HCT116 (cell line): ENCODE measurements at regions not wholly inside any gene's neighbourhood (a gene's known extent, or its start where the extent isn't known, plus 50 kb on each side); places are given as distances from the start of the nearest gene placed in this dataset.

Experiments used
- ATAC-seq: fragments of 200-7000 bp; cut with Tn5 transposase; 2 replicates; pipeline ENCODE4 v1.9.1; 2020; ENCODE audit warnings: mild to moderate bottlenecking, moderate library complexity
- BruUV-seq: library from RNA; stranded (reverse); fragments of 400-500 nt; replicated peaks from 2 replicates; lab custom pipeline; 2021; lab: Mats Ljungman, UMichigan
- CTCF ChIA-PET: fragments of 300-600 bp; sonication (Branson Sonifier 250); formaldehyde crosslinking; loops from one replicate; lab custom pipeline; 2021; ENCODE audit warnings: antibody characterized with exemption; lab: Charles Lee
- POLR2A ChIA-PET: fragments of 300-600, 350-600 bp; sonication (Branson Sonifier 250); formaldehyde crosslinking; loops from one replicate; lab custom pipeline; 2021; ENCODE audit warnings: antibody characterized with exemption; lab: Charles Lee
- RAD21 ChIA-PET, 2 experiments: fragments of 300-600 bp; sonication (Branson Sonifier 250); formaldehyde crosslinking; loops; one replicate each; lab custom pipeline; 2023; ENCODE audit warnings: low total read pairs in 2 of 2; ENCODE audit not compliant: uncharacterized antibody in 2 of 2, unreplicated experiment in 2 of 2, low non-redundant PET in 1 of 2; lab: Charles Lee
- DNase-seq: peaks from one replicate; pipeline ENCODE4 v3.0.0-alpha.2; 2010; ENCODE audit warnings: low read depth, low spot score
- H2AFZ ChIP-seq: fragments of 200-600 bp; shearing (Covaris generic), sonication (generic); 2 replicates; pipeline ENCODE4 v1.6.1; 2017; ENCODE audit warnings: low read depth, mixed run types, mixed read lengths, antibody characterized with exemption, low read length; ENCODE audit not compliant: poor library complexity, severe bottlenecking
- H3K27ac ChIP-seq: 2 replicates; pipeline ENCODE4 v1.5.1; 2012; ENCODE audit warnings: low read depth, low read length
- H3K27me3 ChIP-seq: fragments of 200-600 bp; sonication (generic); 2 replicates; pipeline ENCODE4 v1.6.1; 2016; ENCODE audit warnings: mixed run types, low read length, mixed read lengths; ENCODE audit not compliant: insufficient read depth
- H3K36me3 ChIP-seq, 2 experiments: fragments of 200-500 bp in 1 of 2; fragments of 200-600 bp in 1 of 2; sonication (Bioruptor generic) in 1 of 2; sonication (generic) in 1 of 2; 2 replicates each; pipeline versions ENCODE4 v1.5.1 to v1.6.1; 2014 to 2016; ENCODE audit warnings: low read length in 2 of 2, inconsistent platforms in 1 of 2, mixed read lengths in 1 of 2, mixed run types in 1 of 2; ENCODE audit not compliant: insufficient read depth in 2 of 2, control insufficient read depth in 1 of 2
- H3K4me1 ChIP-seq, 2 experiments: fragments of 200-600 bp in 1 of 2; sonication (generic) in 1 of 2; 2 replicates each; pipeline versions ENCODE4 v1.5.1 to v1.6.1; 2012 to 2017; ENCODE audit warnings: low read length in 2 of 2, inconsistent platforms in 1 of 2, mild to moderate bottlenecking in 1 of 2, mixed read lengths in 1 of 2, mixed run types in 1 of 2, moderate library complexity in 1 of 2; ENCODE audit not compliant: insufficient read depth in 2 of 2, control insufficient read depth in 1 of 2
- H3K4me2 ChIP-seq: fragments of 200-600 bp; sonication (generic); 2 replicates; pipeline ENCODE4 v1.6.1; 2017; ENCODE audit warnings: mixed run types, low read length, mixed read lengths
- H3K4me3 ChIP-seq, 2 experiments: fragments of 200-600 bp in 1 of 2; sonication (generic) in 1 of 2; replicated peaks in 1 of 2; 2 replicates each; pipeline ENCODE4 v1.5.1; 2011 to 2016; ENCODE audit warnings: low read length in 2 of 2, control low read depth in 1 of 2, low read depth in 1 of 2, mild to moderate bottlenecking in 1 of 2, mixed read lengths in 1 of 2, mixed run types in 1 of 2
- H3K79me2 ChIP-seq: fragments of 200-600 bp; sonication (generic); 2 replicates; pipeline ENCODE4 v1.6.1; 2017; ENCODE audit warnings: mild to moderate bottlenecking, mixed run types, low read length, moderate library complexity, mixed read lengths; ENCODE audit not compliant: insufficient read depth
- H3K9ac ChIP-seq: fragments of 200-600 bp; sonication (generic); 2 replicates; pipeline ENCODE4 v1.6.1; 2016; ENCODE audit warnings: low read length, mixed read lengths
- H3K9me2 ChIP-seq: fragments of 200-600 bp; sonication (generic), shearing (Covaris generic); 2 replicates; pipeline ENCODE4 v1.6.1; 2017; ENCODE audit warnings: mixed run types, mild to moderate bottlenecking, moderate library complexity; ENCODE audit not compliant: insufficient read depth
- H3K9me3 ChIP-seq, 2 experiments: fragments of 200-500 bp in 1 of 2; fragments of 200-600 bp in 1 of 2; sonication (Bioruptor generic) in 1 of 2; sonication (generic) in 1 of 2; 2 replicates each; pipeline ENCODE4 v1.6.1; 2014 to 2017; ENCODE audit warnings: low read length in 2 of 2, mixed read lengths in 2 of 2, inconsistent platforms in 1 of 2, low read depth in 1 of 2, mild to moderate bottlenecking in 1 of 2, mixed run types in 1 of 2, moderate library complexity in 1 of 2; ENCODE audit not compliant: control insufficient read depth in 1 of 2, insufficient read depth in 1 of 2
- H4K20me1 ChIP-seq: fragments of 200-600 bp; sonication (generic), shearing (Covaris generic); 2 replicates; pipeline ENCODE4 v1.6.1; 2017; ENCODE audit warnings: mixed run types, mild to moderate bottlenecking, moderate library complexity; ENCODE audit not compliant: insufficient read depth
- ATF3 ChIP-seq: IDR thresholded peaks from 2 replicates; pipeline ENCODE4 v1.6.1; 2012
- CBX3 ChIP-seq: IDR thresholded peaks from 2 replicates; pipeline ENCODE4 v1.6.1; 2012; ENCODE audit warnings: low read depth
- CEBPB ChIP-seq: IDR thresholded peaks from 2 replicates; pipeline ENCODE4 v1.6.1; 2012; ENCODE audit warnings: low read depth
- ELF1 ChIP-seq: IDR thresholded peaks from 2 replicates; pipeline ENCODE4 v1.6.1; 2012; ENCODE audit warnings: low read depth, borderline replicate concordance
- FOSL1 ChIP-seq: IDR thresholded peaks from 2 replicates; pipeline ENCODE4 v1.6.1; 2012; ENCODE audit warnings: low read depth
- JUND ChIP-seq: IDR thresholded peaks from 2 replicates; pipeline ENCODE4 v1.6.1; 2012
- POLR2A ChIP-seq: IDR thresholded peaks from 2 replicates; pipeline ENCODE4 v1.7.0; 2011; ENCODE audit warnings: borderline replicate concordance; ENCODE audit not compliant: insufficient read depth, insufficient read length; ENCODE audit errors: extremely low read depth
- POLR2AphosphoS5 ChIP-seq: IDR thresholded peaks from 2 replicates; pipeline ENCODE4 v1.6.1; 2011; ENCODE audit warnings: mild to moderate bottlenecking, low read depth, low read length, moderate library complexity
- RAD21 ChIP-seq: IDR thresholded peaks from 2 replicates; pipeline ENCODE4 v1.6.1; 2012; ENCODE audit warnings: low read depth, mild to moderate bottlenecking
- SP1 ChIP-seq: IDR thresholded peaks from 2 replicates; pipeline ENCODE4 v1.6.1; 2012; ENCODE audit warnings: low read depth
- TCF7L2 ChIP-seq: IDR thresholded peaks from 2 replicates; pipeline ENCODE4 v1.7.0; 2011; ENCODE audit warnings: borderline replicate concordance, inconsistent platforms; ENCODE audit not compliant: insufficient read depth, insufficient read length; ENCODE audit errors: extremely low read depth
- ZBTB33 ChIP-seq: IDR thresholded peaks from 2 replicates; pipeline ENCODE4 v1.6.1; 2011; ENCODE audit warnings: mild to moderate bottlenecking, low read length, moderate library complexity; ENCODE audit not compliant: insufficient replicate concordance; ENCODE audit errors: extremely low read depth
- intact Hi-C: fragments of 100-400 bp; cut with micrococcal nuclease; formaldehyde crosslinking; loops from 2 replicates; pipeline ENCODE4 v1.10.0; 2022
- TF ChIP-seq, protein P1 (sequence below): IDR thresholded peaks from 2 replicates; pipeline ENCODE4 v1.6.1; 2012

DNA sequence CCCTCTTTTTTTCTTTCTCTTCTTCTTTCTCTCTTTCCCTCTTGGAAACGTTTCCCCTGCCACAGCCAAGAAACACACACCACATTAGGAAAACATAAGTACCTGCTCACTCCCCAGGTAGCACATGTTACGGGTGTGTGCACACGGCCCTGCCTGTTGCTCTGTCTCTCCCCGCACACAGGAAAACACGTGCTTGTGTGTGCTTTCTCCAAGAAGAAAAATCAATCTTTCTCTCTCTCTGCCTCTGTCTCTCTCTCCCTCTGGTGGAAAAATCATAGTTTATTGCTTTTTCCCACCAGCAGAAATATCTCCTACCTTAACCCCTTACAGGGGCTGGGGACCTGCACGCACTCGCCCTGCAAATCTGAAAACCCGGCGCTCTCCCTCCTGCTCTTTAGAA, 102.3 kb downstream of the EDN3 start:
- intact Hi-C loops, result loop anchor here (1.0 to 5.0 kb wide), 3 partner anchors 316 to 920 kb away; no protein-coding TSS in a partner anchor
- H3K36me3 ChIP-seq, result no peaks in the 10 kb centered on the region
- H3K9me3 ChIP-seq, result no peaks in the 10 kb centered on the region
- no peak for TF ChIP-seq POLR2AphosphoS5
- TF ChIP-seq CBX3, result no peak
- TF ChIP-seq RAD21, result no peak
- TF ChIP-seq, protein P1, sequence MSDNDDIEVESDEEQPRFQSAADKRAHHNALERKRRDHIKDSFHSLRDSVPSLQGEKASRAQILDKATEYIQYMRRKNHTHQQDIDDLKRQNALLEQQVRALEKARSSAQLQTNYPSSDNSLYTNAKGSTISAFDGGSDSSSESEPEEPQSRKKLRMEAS, result no peak
- TF ChIP-seq ELF1, result no peak
- TF ChIP-seq JUND, result no peak
- no peak for TF ChIP-seq TCF7L2
- TF ChIP-seq SP1, result no peak
- TF ChIP-seq ATF3, result no peak
- TF ChIP-seq POLR2A, result no peak
- no peak for TF ChIP-seq CEBPB
- no peak for TF ChIP-seq FOSL1
- no peak for TF ChIP-seq ZBTB33
- peaks cover 80% of the 10 kb centered on the region for H3K27me3 ChIP-seq
- H3K4me2 ChIP-seq, result no peak overlapping the region
- H4K20me1 ChIP-seq, result no peaks in the 10 kb centered on the region
- ATAC-seq (0 out of 2 replicates have a peak, but pooled peaks have one; percentile 22), DNase-seq (no peak)
- H3K9ac ChIP-seq, result no peak overlapping the region
- H3K4me3 ChIP-seq, result no peak overlapping the region
- POLR2A ChIA-PET, result no interaction called here
- no TSS peak for BruUV-seq
- CTCF ChIA-PET, result no interaction called here
- no peak overlapping the region for H3K27ac ChIP-seq
- H2AFZ ChIP-seq, result no peak overlapping the region
- peaks cover 0 to 2% of the 10 kb centered on the region in 2 experiments; a peak in 1 of 4 replicates for H3K4me1 ChIP-seq
- H3K9me2 ChIP-seq, result no peaks in the 10 kb centered on the region
- RAD21 ChIA-PET, result no interaction called here
- no peaks in the 10 kb centered on the region for H3K79me2 ChIP-seq
